A673 (cell line): ENCODE measurements at regions not wholly inside any gene's neighbourhood (a gene's known extent, or its start where the extent isn't known, plus 50 kb on each side); places are given as distances from the start of the nearest gene placed in this dataset.

Experiments
- BruUV-seq: library from RNA; stranded (reverse); fragments of 400-500 nt; replicated peaks from 2 replicates; lab custom pipeline; 2021; lab: Mats Ljungman, UMichigan
- CTCF ChIA-PET: fragments of 300-600 bp; sonication (Branson Sonifier 250); formaldehyde crosslinking; loops from one replicate; lab custom pipeline; 2022; ENCODE audit warnings: antibody characterized with exemption; lab: Charles Lee
- POLR2A ChIA-PET: fragments of 300-600 bp; sonication (Branson Sonifier 250); formaldehyde crosslinking; loops from one replicate; lab custom pipeline; 2022; ENCODE audit warnings: antibody characterized with exemption; ENCODE audit not compliant: low non-redundant PET; lab: Charles Lee
- DNase-seq: peaks from one replicate; pipeline ENCODE4 v3.0.0-alpha.2; 2015; ENCODE audit warnings: low spot score
- H3K27ac ChIP-seq: fragments of 200-600 bp; sonication (generic); 2 replicates; pipeline ENCODE4 v1.5.1; 2016; ENCODE audit warnings: mixed run types, low read depth, mild to moderate bottlenecking, mixed read lengths, antibody characterized with exemption, low read length; ENCODE audit not compliant: poor library complexity, severe bottlenecking
- H3K27me3 ChIP-seq: fragments of 200-600 bp; sonication (generic); replicated peaks from 2 replicates; pipeline ENCODE4 v1.6.1; 2017; ENCODE audit warnings: mixed run types, low read depth, mild to moderate bottlenecking, mixed read lengths, antibody characterized with exemption, low read length; ENCODE audit not compliant: insufficient read depth, poor library complexity
- H3K36me3 ChIP-seq: fragments of 200-600 bp; sonication (generic); 2 replicates; pipeline ENCODE4 v1.6.1; 2016; ENCODE audit warnings: mixed run types, mild to moderate bottlenecking, mixed read lengths, antibody characterized with exemption, low read length; ENCODE audit not compliant: insufficient read depth, poor library complexity, severe bottlenecking
- H3K4me1 ChIP-seq: fragments of 200-600 bp; sonication (generic); 2 replicates; pipeline ENCODE4 v1.6.1; 2017; ENCODE audit warnings: mixed run types, mild to moderate bottlenecking, mixed read lengths, antibody characterized with exemption, low read length; ENCODE audit not compliant: insufficient read depth, poor library complexity, severe bottlenecking
- H3K4me3 ChIP-seq: fragments of 200-600 bp; sonication (generic); 2 replicates; pipeline ENCODE4 v1.5.1; 2016; ENCODE audit warnings: low read depth, mixed run types, mild to moderate bottlenecking, mixed read lengths, low read length; ENCODE audit not compliant: poor library complexity, severe bottlenecking
- H3K9me3 ChIP-seq: fragments of 200-600 bp; sonication (generic); 2 replicates; pipeline ENCODE4 v1.6.1; 2016; ENCODE audit warnings: mixed run types, low read depth, mild to moderate bottlenecking, mixed read lengths, antibody characterized with exemption, low read length; ENCODE audit not compliant: poor library complexity, severe bottlenecking
- CTCF ChIP-seq: fragments of 300-800, 200-600 bp; sonication (generic); conservative IDR thresholded peaks from 2 replicates; pipeline ENCODE4 v1.5.1; 2017; ENCODE audit warnings: low read depth, mild to moderate bottlenecking, antibody characterized with exemption, low read length, moderate library complexity, mixed read lengths
- EZH2 ChIP-seq: fragments of 200-600 bp; sonication (generic); IDR thresholded peaks from 2 replicates; pipeline ENCODE4 v1.6.1; 2017; ENCODE audit warnings: borderline replicate concordance, low read depth, mild to moderate bottlenecking, mixed read lengths, antibody characterized with exemption, low read length; ENCODE audit not compliant: poor library complexity, severe bottlenecking
- intact Hi-C: fragments of 100-400 bp; cut with micrococcal nuclease; formaldehyde crosslinking; loops from one replicate; pipeline ENCODE4 v1.10.0; 2022; ENCODE audit not compliant: unreplicated experiment

- no peaks in the 10 kb centered on the region for H3K36me3 ChIP-seq
- BruUV-seq = no TSS peak
- no peaks in the 10 kb centered on the region for H3K4me1 ChIP-seq
- intact Hi-C loops = no loop called here
- CTCF ChIA-PET = no interaction called here
- TF ChIP-seq EZH2 (no peak), CTCF (no peak)
- no peak for DNase-seq
- peaks cover 5% of the 10 kb centered on the region for H3K9me3 ChIP-seq
- POLR2A ChIA-PET = no interaction called here
- no peaks in the 10 kb centered on the region for H3K27me3 ChIP-seq
- no peak overlapping the region for H3K27ac ChIP-seq
- no peak overlapping the region for H3K4me3 ChIP-seq
These were observed 909.2 kb downstream of the CCDC85A start for GRCh38 chr2:57093020-57093419.

- Histone ChIP-seq H3K4me3 (no peak overlapping the region), H3K9me3 (peaks cover 10% of the 10 kb centered on the region), H3K36me3 (no peaks in the 10 kb centered on the region), H3K4me1 (no peaks in the 10 kb centered on the region), H3K27ac (no peak overlapping the region), H3K27me3 (no peaks in the 10 kb centered on the region)
- POLR2A ChIA-PET = no interaction called here
- BruUV-seq = no TSS peak
- TF ChIP-seq CTCF (no peak), EZH2 (no peak)
- DNase-seq = no peak
- CTCF ChIA-PET = no interaction called here
- intact Hi-C loops = no loop called here
These were observed 914.1 kb downstream of the CCDC85A start for GRCh38 chr2:57097855-57098254.

- POLR2A ChIA-PET = no interaction called here
- no peak for TF ChIP-seq EZH2
- TF ChIP-seq CTCF = no peak
- no TSS peak for BruUV-seq
These were observed 916.6 kb downstream of the CCDC85A start for GRCh38 chr2:57100436-57100835.

More at GRCh38 chr2:57100436-57100835, 916.6 kb downstream of the CCDC85A start:
- H3K9me3 ChIP-seq = peaks cover 10% of the 10 kb centered on the region
- H3K4me1 ChIP-seq = no peaks in the 10 kb centered on the region
- CTCF ChIA-PET = no interaction called here
- intact Hi-C loops = no loop called here
- H3K4me3 ChIP-seq = no peak overlapping the region
- no peak for DNase-seq
- H3K36me3 ChIP-seq = no peaks in the 10 kb centered on the region
- H3K27me3 ChIP-seq = no peaks in the 10 kb centered on the region
- H3K27ac ChIP-seq = no peak overlapping the region
